Tibial nerve (tissue), 3 donors: ENCODE measurements at regions not wholly inside any gene's neighbourhood (a gene's known extent, or its start where the extent isn't known, plus 50 kb on each side); places are given as distances from the start of the nearest gene placed in this dataset.

ENCODE experiments used
- CTCF ChIP-seq, 5 experiments: fragments of 200-600 bp in 3 of 5; fragments of 450-650 bp in 2 of 5; sonication (generic) in 3 of 5; IDR thresholded peaks; one replicate each; pipeline ENCODE4 v1.5.1; 2016 to 2019; ENCODE audit warnings: antibody characterized with exemption in 5 of 5, mild to moderate bottlenecking in 3 of 5, moderate library complexity in 2 of 5
- POLR2A ChIP-seq, 2 donors: fragments of 450-650 bp; IDR thresholded peaks; one replicate each; pipeline ENCODE4 v1.6.1; 2017; ENCODE audit warnings: antibody characterized with exemption in 2 of 2, mild to moderate bottlenecking in 2 of 2, moderate library complexity in 2 of 2

GRCh38 chr14:71204768-71205167 is 297.5 kb downstream of the PCNX1 start:
- no peak for TF ChIP-seq POLR2A (IDR thresholded peaks at IDR 0.05)
- no peak for TF ChIP-seq CTCF (IDR thresholded peaks at IDR 0.05)
